ENCODE measurements at regions not wholly inside any gene's neighbourhood (a gene's known extent, or its start where the extent isn't known, plus 50 kb on each side); places are given as distances from the start of the nearest gene placed in this dataset.
A peak's percentile ranks its signal among the peaks of the same experiment; 100 is the strongest.

GRCh38 chr2:37831081-37831780, 93.9 kb upstream of the RMDN2 start:
- TF ChIP-seq EP300 (conservative IDR thresholded peaks at IDR 0.05; ENCODE audit: poor library complexity, severe bottlenecking): no peak
- no peak for TF ChIP-seq POLR2AphosphoS5 (IDR thresholded peaks at IDR 0.05)
- TF ChIP-seq, protein P1, sequence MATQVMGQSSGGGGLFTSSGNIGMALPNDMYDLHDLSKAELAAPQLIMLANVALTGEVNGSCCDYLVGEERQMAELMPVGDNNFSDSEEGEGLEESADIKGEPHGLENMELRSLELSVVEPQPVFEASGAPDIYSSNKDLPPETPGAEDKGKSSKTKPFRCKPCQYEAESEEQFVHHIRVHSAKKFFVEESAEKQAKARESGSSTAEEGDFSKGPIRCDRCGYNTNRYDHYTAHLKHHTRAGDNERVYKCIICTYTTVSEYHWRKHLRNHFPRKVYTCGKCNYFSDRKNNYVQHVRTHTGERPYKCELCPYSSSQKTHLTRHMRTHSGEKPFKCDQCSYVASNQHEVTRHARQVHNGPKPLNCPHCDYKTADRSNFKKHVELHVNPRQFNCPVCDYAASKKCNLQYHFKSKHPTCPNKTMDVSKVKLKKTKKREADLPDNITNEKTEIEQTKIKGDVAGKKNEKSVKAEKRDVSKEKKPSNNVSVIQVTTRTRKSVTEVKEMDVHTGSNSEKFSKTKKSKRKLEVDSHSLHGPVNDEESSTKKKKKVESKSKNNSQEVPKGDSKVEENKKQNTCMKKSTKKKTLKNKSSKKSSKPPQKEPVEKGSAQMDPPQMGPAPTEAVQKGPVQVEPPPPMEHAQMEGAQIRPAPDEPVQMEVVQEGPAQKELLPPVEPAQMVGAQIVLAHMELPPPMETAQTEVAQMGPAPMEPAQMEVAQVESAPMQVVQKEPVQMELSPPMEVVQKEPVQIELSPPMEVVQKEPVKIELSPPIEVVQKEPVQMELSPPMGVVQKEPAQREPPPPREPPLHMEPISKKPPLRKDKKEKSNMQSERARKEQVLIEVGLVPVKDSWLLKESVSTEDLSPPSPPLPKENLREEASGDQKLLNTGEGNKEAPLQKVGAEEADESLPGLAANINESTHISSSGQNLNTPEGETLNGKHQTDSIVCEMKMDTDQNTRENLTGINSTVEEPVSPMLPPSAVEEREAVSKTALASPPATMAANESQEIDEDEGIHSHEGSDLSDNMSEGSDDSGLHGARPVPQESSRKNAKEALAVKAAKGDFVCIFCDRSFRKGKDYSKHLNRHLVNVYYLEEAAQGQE (IDR thresholded peaks at IDR 0.05; ENCODE audit: borderline replicate concordance): no peak
- no peak for TF ChIP-seq RAD21 (conservative IDR thresholded peaks at IDR 0.05)
- TF ChIP-seq SMC3 (conservative IDR thresholded peaks at IDR 0.05; ENCODE audit: poor library complexity): no peak
- no peak for TF ChIP-seq EZH2 (IDR thresholded peaks at IDR 0.05; ENCODE audit: borderline replicate concordance, insufficient read depth, low read length, poor library complexity, severe bottlenecking)
- no peak for TF ChIP-seq MXI1 (conservative IDR thresholded peaks at IDR 0.05; ENCODE audit: poor library complexity, severe bottlenecking)
- TF ChIP-seq CTCF (IDR thresholded peaks at IDR 0.05; ENCODE audit: poor library complexity, severe bottlenecking): no peak
- TF ChIP-seq TAF1 (IDR thresholded peaks at IDR 0.05; ENCODE audit: low read depth): no peak
- H3K79me2 ChIP-seq (replicated peaks; ENCODE audit: insufficient read depth, low read length): no peaks in the 10 kb centered on the region

GRCh38 chr2:37832590-37833197, 92.4 kb upstream of the RMDN2 start:
- H3K9me3 ChIP-seq (ENCODE audit: low read length): no peaks in the 10 kb centered on the region
- H3K27ac ChIP-seq (ENCODE audit: low read length): no peak overlapping the region
- no peaks in the 10 kb centered on the region for H4K20me1 ChIP-seq (ENCODE audit: insufficient read depth)
- H3F3A ChIP-seq (ENCODE audit: insufficient read depth, low read length, poor library complexity, severe bottlenecking): no peaks in the 10 kb centered on the region
- no peak overlapping the region for H3K9ac ChIP-seq (ENCODE audit: low read length)
- no peaks in the 10 kb centered on the region for H3K36me3 ChIP-seq (ENCODE audit: insufficient read depth, low read length)
- no peaks in the 10 kb centered on the region for H3K27me3 ChIP-seq (ENCODE audit: insufficient read depth, low read depth, low read length)
- no peak overlapping the region for H3K4me2 ChIP-seq (ENCODE audit: low read length)
- H3K4me3 ChIP-seq (ENCODE audit: low read length): no peak overlapping the region
- H3K79me2 ChIP-seq (replicated peaks; ENCODE audit: insufficient read depth, low read length): no peaks in the 10 kb centered on the region
- TF ChIP-seq, protein P1 (IDR thresholded peaks at IDR 0.05; ENCODE audit: borderline replicate concordance): no peak
- no peak for TF ChIP-seq EZH2 (IDR thresholded peaks at IDR 0.05; ENCODE audit: borderline replicate concordance, insufficient read depth, low read length, poor library complexity, severe bottlenecking)
- TF ChIP-seq TAF1 (IDR thresholded peaks at IDR 0.05; ENCODE audit: low read depth): no peak
- no peak for TF ChIP-seq POLR2AphosphoS5 (IDR thresholded peaks at IDR 0.05)
- peak; percentile 56 for TF ChIP-seq CTCF (IDR thresholded peaks at IDR 0.05; ENCODE audit: poor library complexity, severe bottlenecking)
- no peak for TF ChIP-seq MXI1 (conservative IDR thresholded peaks at IDR 0.05; ENCODE audit: poor library complexity, severe bottlenecking)
- peak; percentile 74 for TF ChIP-seq SMC3 (conservative IDR thresholded peaks at IDR 0.05; ENCODE audit: poor library complexity)
- no peak for TF ChIP-seq EP300 (conservative IDR thresholded peaks at IDR 0.05; ENCODE audit: poor library complexity, severe bottlenecking)
- TF ChIP-seq RAD21 (conservative IDR thresholded peaks at IDR 0.05): peak; percentile 66
- H2AFZ ChIP-seq (ENCODE audit: low read depth, low read length): no peak overlapping the region
- no peaks in the 10 kb centered on the region for H3K9me2 ChIP-seq (ENCODE audit: insufficient read depth, low read length)

More at GRCh38 chr2:37831081-37831780, 93.9 kb upstream of the RMDN2 start:
- Histone ChIP-seq H2AFZ (ENCODE audit: low read depth, low read length) (no peak overlapping the region), H3K9me3 (ENCODE audit: low read length) (no peaks in the 10 kb centered on the region), H3K36me3 (ENCODE audit: insufficient read depth, low read length) (no peaks in the 10 kb centered on the region), H3K9me2 (ENCODE audit: insufficient read depth, low read length) (no peaks in the 10 kb centered on the region), H3K4me3 (ENCODE audit: low read length) (no peak overlapping the region), H3K9ac (ENCODE audit: low read length) (no peak overlapping the region), H4K20me1 (ENCODE audit: insufficient read depth) (no peaks in the 10 kb centered on the region), H3K27me3 (ENCODE audit: insufficient read depth, low read depth, low read length) (no peaks in the 10 kb centered on the region), H3F3A (ENCODE audit: insufficient read depth, low read length, poor library complexity, severe bottlenecking) (no peaks in the 10 kb centered on the region), H3K4me2 (ENCODE audit: low read length) (no peak overlapping the region), H3K27ac (ENCODE audit: low read length) (no peak overlapping the region)

Data from neural cell (in vitro differentiated cells).